ENCODE measurements at regions not wholly inside any gene's neighbourhood (a gene's known extent, or its start where the extent isn't known, plus 50 kb on each side); places are given as distances from the start of the nearest gene placed in this dataset.
A peak's percentile ranks its signal among the peaks of the same experiment; 100 is the strongest.

GRCh38 chr17:31596382-31597323 is 205.2 kb downstream of the RAB11FIP4 start:
- Histone ChIP-seq H2AFZ (ENCODE audit: insufficient read depth, low read depth, low read length, poor library complexity, severe bottlenecking) (peak overlapping the region; percentile 53), H3K9me3 (ENCODE audit: control extremely low read depth in 1 of 3, control insufficient read depth in 2 of 3, insufficient read depth in 1 of 3, low read length in 2 of 3) (no peaks in the 10 kb centered on the region), H3K79me2 (ENCODE audit: control insufficient read depth, insufficient read depth, low read length) (no peaks in the 10 kb centered on the region), H4K20me1 (ENCODE audit: control insufficient read depth, insufficient read depth, low read length, poor library complexity, severe bottlenecking) (no peaks in the 10 kb centered on the region), H3K27me3 (replicated peaks in 1 of 4; ENCODE audit: control extremely low read depth in 1 of 4, control insufficient read depth in 3 of 4, insufficient read depth in 4 of 4, low read length in 3 of 4) (no peaks in the 10 kb centered on the region), H3K4me2 (replicated peaks; ENCODE audit: low read depth, low read length, poor library complexity, severe bottlenecking) (peak overlapping the region; percentile 49), H3K27ac (ENCODE audit: low read length in 2 of 2) (peak overlapping the region; percentile 24 to 52), H3K4me1 (ENCODE audit: control insufficient read depth in 2 of 2, insufficient read depth in 2 of 2, low read length in 2 of 2) (peaks cover 19 to 24% of the 10 kb centered on the region in 2 donors), H3K36me3 (replicated peaks in 1 of 2; ENCODE audit: control extremely low read depth in 1 of 2, control insufficient read depth in 1 of 2, extremely low read depth in 1 of 2, insufficient read depth in 2 of 2, low read length in 1 of 2) (no peaks in the 10 kb centered on the region), H3K9ac (ENCODE audit: low read length) (peak overlapping the region; percentile 8), H3K4me3 (ENCODE audit: control extremely low read depth in 1 of 5, extremely low read depth in 1 of 5, insufficient read depth in 1 of 5, low read depth in 2 of 5, low read length in 4 of 5) (no peak overlapping the region)
- DNase-seq = peak; percentile 73
- WGBS (ENCODE audit: insufficient coverage) = 21% methylated on average over 16 of the region's 16 CpGs
- H3K4me1 Mint-ChIP-seq = peaks cover 34% of the 10 kb centered on the region
- H3K4me3 Mint-ChIP-seq = peak overlapping the region; percentile 32
- intact Hi-C loops (cut with micrococcal nuclease) = loop anchor here (1.0 to 5.0 kb wide), 3 partner anchors 39 to 263 kb away; partner anchors contain the start of gene COPRS
- H3K27ac Mint-ChIP-seq = peak overlapping the region; percentile 81
- no peaks in the 10 kb centered on the region for H3K9me3 Mint-ChIP-seq (ENCODE audit: insufficient read depth)
- TF ChIP-seq CTCF (IDR thresholded peaks at IDR 0.05) (no peak), EZH2 (IDR thresholded peaks at IDR 0.05; ENCODE audit: borderline replicate concordance, insufficient read depth, low read depth, low read length, poor library complexity, severe bottlenecking) (no peak)
- POLR2A ChIA-PET = interaction anchor here (0.5 kb wide), 1 partner anchor 779 kb away, joined by 10 read pairs; no protein-coding TSS in a partner anchor
- peak; percentile 99 for ATAC-seq (ENCODE audit: low read depth)
- H3K27me3 Mint-ChIP-seq = no peaks in the 10 kb centered on the region
- CTCF ChIA-PET = interaction anchor here (1.1 kb wide), 1 partner anchor 305 kb away, joined by 3 read pairs; the partner anchor contains the start of gene UTP6
